ENCODE measurements at regions not wholly inside any gene's neighbourhood (a gene's known extent, or its start where the extent isn't known, plus 50 kb on each side); places are given as distances from the start of the nearest gene placed in this dataset.

DNA sequence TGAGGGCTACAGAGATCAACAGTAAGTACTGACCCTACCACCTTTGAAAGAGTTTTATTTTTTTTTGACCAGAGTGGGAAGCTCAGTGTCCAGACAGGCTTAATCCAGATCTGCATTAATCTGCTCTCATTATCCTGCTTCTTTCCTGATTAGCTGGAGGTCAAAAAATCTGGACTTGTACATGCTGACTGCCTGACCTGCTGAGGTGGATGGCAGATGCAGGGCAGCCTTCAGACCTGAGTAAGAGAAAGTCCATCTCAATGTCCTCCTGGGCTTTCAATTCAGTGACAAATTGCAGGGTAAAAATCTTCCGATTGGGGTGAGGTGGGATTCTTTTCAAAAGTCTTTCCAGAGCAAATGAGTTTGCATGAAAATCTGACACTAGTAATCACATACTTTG is 998.8 kb upstream of the PIK3C3 start:
- Histone ChIP-seq H2BK5ac (ENCODE audit: low read depth, low read length) (no peak overlapping the region), H3K14ac (ENCODE audit: insufficient read length) (no peak overlapping the region), H4K5ac (ENCODE audit: insufficient read length, low read depth, low read length) (no peak overlapping the region), H3K27ac (ENCODE audit: low read depth, low read length) (no peak overlapping the region), H3K56ac (replicated peaks; ENCODE audit: insufficient read length, low read depth, low read length) (no peak overlapping the region), H3K4me1 (replicated peaks in 1 of 4; ENCODE audit: control insufficient read depth in 3 of 4, insufficient read depth in 4 of 4, low read length in 3 of 4) (no peaks in the 10 kb centered on the region; a peak in 1 of 7 replicates), H3K4ac (replicated peaks; ENCODE audit: insufficient read length, low read depth, low read length) (no peak overlapping the region), H3K9me3 (ENCODE audit: insufficient read depth in 2 of 2, low read depth in 1 of 2, low read length in 1 of 2) (0 out of 4 replicates have a peak, but pooled peaks cover 0 to 3% of the 10 kb centered on the region in 2 experiments), H2AFZ (ENCODE audit: low read length) (peak overlapping the region; percentile 77; the same call in 1 of the 2 replicates), H4K20me1 (replicated peaks in 1 of 2; ENCODE audit: control insufficient read depth in 1 of 2, insufficient read depth in 2 of 2, low read length in 2 of 2) (no peaks in the 10 kb centered on the region), H2BK20ac (ENCODE audit: low read length) (no peak overlapping the region), H2BK15ac (ENCODE audit: low read length) (no peak overlapping the region), H3K23me2 (ENCODE audit: low read depth, low read length) (no peaks in the 10 kb centered on the region; the same call in 1 of the 2 replicates), H3K18ac (ENCODE audit: extremely low read depth, low read length) (no peak overlapping the region), H3K79me2 (ENCODE audit: control insufficient read depth in 1 of 2, insufficient read depth in 2 of 2, low read length in 2 of 2) (no peaks in the 10 kb centered on the region), H3K36me3 (ENCODE audit: control insufficient read depth in 2 of 4, insufficient read depth in 4 of 4, low read length in 3 of 4) (no peaks in the 10 kb centered on the region), H2BK120ac (replicated peaks; ENCODE audit: low read depth, low read length) (no peak overlapping the region), H3K79me1 (ENCODE audit: low read depth, low read length) (no peaks in the 10 kb centered on the region), H2AK5ac (ENCODE audit: low read depth, low read length) (no peak overlapping the region), H2BK12ac (ENCODE audit: low read depth, low read length) (no peak overlapping the region), H3K4me2 (ENCODE audit: insufficient read depth in 1 of 2, low read depth in 2 of 2, low read length in 2 of 2) (no peak overlapping the region), H3K9ac (replicated peaks in 1 of 4; ENCODE audit: extremely low read depth in 1 of 4, low read depth in 3 of 4, low read length in 3 of 4) (no peak overlapping the region), H3K23ac (ENCODE audit: insufficient read length) (no peak overlapping the region), H3K4me3 (ENCODE audit: extremely low read depth in 1 of 4, insufficient read depth in 2 of 4, low read depth in 3 of 4, low read length in 4 of 4) (no peak overlapping the region), H4K8ac (ENCODE audit: extremely low read depth, insufficient read depth, low read length) (no peak overlapping the region), H4K91ac (replicated peaks; ENCODE audit: insufficient read length, low read length) (no peak overlapping the region), H3K27me3 (replicated peaks in 1 of 4; ENCODE audit: control insufficient read depth in 3 of 4, extremely low read depth in 1 of 4, insufficient read depth in 3 of 4, low read length in 3 of 4) (no peaks in the 10 kb centered on the region)
- ChIA-PET POLR2A (ENCODE audit: partially characterized antibody) (no interaction called here), CTCF (ENCODE audit: partially characterized antibody) (interaction anchor here (0.8 to 2.3 kb wide), 4 partner anchors 9 to 413 kb away, joined by 3 to 6 read pairs (median 3); no protein-coding TSS in a partner anchor)
- 92% methylated on average over 1 of the region's 1 CpG; no CpG with 5 or more reads in 1 of the 2 experiments for WGBS, 2 experiments (ENCODE audit: extremely low coverage in 1 of 2, insufficient coverage in 1 of 2, insufficient read length in 1 of 2, insufficient replicate concordance in 2 of 2, low coverage in 1 of 2, low lambda C conversion rate in 2 of 2, missing lambda C conversion rate in 1 of 2)
- DNase-seq (ENCODE audit: low read depth in 1 of 2, low spot score in 2 of 2) (no peak), FAIRE-seq (no peak)
- no peak for TF ChIP-seq MAFK (IDR thresholded peaks at IDR 0.05; ENCODE audit: low read depth, low read length)
- TF ChIP-seq TAF1 (IDR thresholded peaks at IDR 0.05; ENCODE audit: low read depth, low read length) = no peak
- no peak for TF ChIP-seq BCL11A (IDR thresholded peaks at IDR 0.05; ENCODE audit: low read depth in 2 of 2, low read length in 2 of 2)
- TF ChIP-seq BRCA1 (IDR thresholded peaks at IDR 0.05; ENCODE audit: low read depth, low read length) = no peak
- no peak for TF ChIP-seq TBP (IDR thresholded peaks at IDR 0.05; ENCODE audit: low read depth, low read length)
- TF ChIP-seq EZH2 (IDR thresholded peaks at IDR 0.05; ENCODE audit: low read depth, low read length, severe bottlenecking) = no peak
- TF ChIP-seq SIX5 (IDR thresholded peaks at IDR 0.05; ENCODE audit: low read depth, low read length) = no peak

Measured in H1 (cell line).